GM10248 (cell line): ENCODE measurements at regions not wholly inside any gene's neighbourhood (a gene's known extent, or its start where the extent isn't known, plus 50 kb on each side); places are given as distances from the start of the nearest gene placed in this dataset.

ENCODE experiments used
- CTCF ChIA-PET: fragments of 300-600 bp; sonication (Branson Sonifier 250); formaldehyde crosslinking; extraction: SDS; loops from one replicate; lab custom pipeline; 2021; ENCODE audit warnings: antibody characterized with exemption; lab: Yijun Ruan, JAX
- POLR2A ChIA-PET: fragments of 350-650 bp; sonication (Branson Sonifier 250); formaldehyde crosslinking; extraction: SDS; loops from one replicate; lab custom pipeline; 2020; ENCODE audit warnings: antibody characterized with exemption; lab: Yijun Ruan, JAX
- DNase-seq: peaks from one replicate; pipeline ENCODE4 v3.0.0; 2012; ENCODE audit errors: extremely low spot score
- CTCF ChIP-seq: IDR thresholded peaks from 2 replicates; pipeline ENCODE4 v1.5.1; 2012; ENCODE audit warnings: mild to moderate bottlenecking, low read depth; ENCODE audit errors: extremely low read depth, missing control alignments, control extremely low read depth

- CTCF ChIA-PET, result interaction anchor here (1.3 kb wide), 1 partner anchor 11 kb away, joined by 4 read pairs; no protein-coding TSS in a partner anchor
- POLR2A ChIA-PET, result no interaction called here
- no peak for DNase-seq
- TF ChIP-seq CTCF, result no peak
Observed at GRCh38 chr5:4945296-4945695, 194.8 kb upstream of the ADAMTS16 start.

DNA sequence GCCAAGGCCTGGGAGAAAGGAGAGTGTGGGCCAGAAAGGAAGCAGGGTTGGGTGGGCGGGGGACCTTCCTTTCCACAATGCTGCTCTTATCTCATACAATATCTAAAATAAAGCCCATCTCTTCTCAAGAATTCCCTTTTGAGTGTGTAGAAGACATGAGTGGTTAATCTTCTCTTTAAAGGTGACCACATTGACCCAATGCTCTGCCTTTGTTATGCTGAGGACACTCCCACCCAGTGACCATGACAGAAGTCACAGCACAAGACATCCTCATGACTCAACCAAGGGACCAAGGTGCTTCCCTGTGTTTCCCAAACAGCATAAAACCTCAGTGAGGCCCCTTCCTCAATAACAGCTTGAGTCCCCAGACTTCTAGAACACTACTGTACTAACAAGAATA is 193.0 kb upstream of the ADAMTS16 start:
- DNase-seq, result no peak
- no peak for TF ChIP-seq CTCF
- ChIA-PET POLR2A (no interaction called here), CTCF (interaction anchor here (1.0 to 1.7 kb wide), 3 partner anchors 12 to 61 kb away, joined by 3 to 4 read pairs (median 4); no protein-coding TSS in a partner anchor)

DNA sequence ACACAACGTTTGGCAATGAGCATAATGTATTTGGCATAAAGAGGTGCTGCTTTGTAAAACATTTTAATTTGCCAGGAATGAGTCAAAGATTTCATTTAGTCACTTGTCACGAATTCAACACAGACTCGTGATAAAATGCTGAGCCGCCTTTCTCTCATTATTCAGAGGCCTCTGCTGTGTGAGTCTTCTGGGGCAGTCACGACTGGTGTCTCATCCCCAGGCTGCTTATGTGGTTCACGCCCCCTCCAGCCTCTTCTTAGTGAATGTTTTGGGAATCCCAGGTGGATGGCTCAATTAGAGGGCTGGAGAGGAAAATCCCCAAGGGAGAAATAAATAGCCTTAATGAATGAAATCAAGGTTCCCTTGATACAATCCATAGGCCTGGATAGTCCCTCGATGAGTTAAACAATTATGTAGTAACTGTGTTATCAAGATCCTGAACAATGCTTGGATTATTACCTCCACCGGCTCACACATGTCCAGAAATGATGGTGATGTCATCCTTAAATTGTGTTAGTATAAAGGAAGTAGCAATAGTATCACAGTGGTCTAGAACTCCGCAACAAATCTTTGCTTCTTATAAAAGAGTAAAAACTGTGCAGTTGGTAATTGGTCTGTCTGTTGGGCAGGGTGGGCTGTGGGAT is 192.1 kb upstream of the ADAMTS16 start:
- POLR2A ChIA-PET, result no interaction called here
- TF ChIP-seq CTCF, result no peak
- CTCF ChIA-PET, result interaction anchor here (1.0 to 1.7 kb wide), 2 partner anchors 11 to 35 kb away, joined by 3 to 4 read pairs; no protein-coding TSS in a partner anchor
- no peak for DNase-seq

GRCh38 chr5:4949108-4949507 is 191.0 kb upstream of the ADAMTS16 start:
- ChIA-PET CTCF (no interaction called here), POLR2A (no interaction called here)
- DNase-seq, result no peak
- no peak for TF ChIP-seq CTCF

GRCh38 chr5:4953576-4953975 is 186.6 kb upstream of the ADAMTS16 start:
- no peak for DNase-seq
- CTCF ChIA-PET, result interaction anchor here (0.9 kb wide), 1 partner anchor 12 kb away, joined by 3 read pairs; no protein-coding TSS in a partner anchor
- TF ChIP-seq CTCF, result no peak
- POLR2A ChIA-PET, result no interaction called here

DNA sequence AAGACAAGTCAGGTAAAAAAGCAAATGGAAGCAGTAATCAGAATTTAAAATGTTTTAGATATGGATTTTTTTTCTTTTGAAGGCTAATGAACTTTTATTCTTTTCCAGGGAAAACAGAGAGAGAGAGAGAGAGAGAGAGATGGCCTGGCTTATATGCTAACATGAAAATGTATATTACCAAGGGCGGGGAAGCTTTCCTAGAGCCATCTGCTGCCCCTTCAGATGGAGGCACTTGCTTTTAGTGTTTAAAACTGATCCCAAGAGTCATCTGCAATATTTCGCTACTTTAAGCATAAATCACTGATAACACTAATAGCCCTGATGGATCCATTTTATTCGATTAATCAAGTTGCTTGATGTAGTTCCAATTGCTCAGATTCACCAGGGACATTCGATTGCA is 186.1 kb upstream of the ADAMTS16 start:
- POLR2A ChIA-PET, result no interaction called here
- DNase-seq, result no peak
- no peak for TF ChIP-seq CTCF
- CTCF ChIA-PET, result no interaction called here
